ENCODE measurements at regions not wholly inside any gene's neighbourhood (a gene's known extent, or its start where the extent isn't known, plus 50 kb on each side); places are given as distances from the start of the nearest gene placed in this dataset.

GRCh38 chr9:129458155-129458661 lies 162.7 kb downstream of the C9orf50 start:
- Histone ChIP-seq H3K9me3 (ENCODE audit: control insufficient read depth, low read length) (no peaks in the 10 kb centered on the region), H3K4me1 (ENCODE audit: control insufficient read depth, insufficient read depth, low read depth, low read length) (peaks cover 35% of the 10 kb centered on the region), H3K27ac (ENCODE audit: low read length, poor library complexity, severe bottlenecking) (peak overlapping the region; percentile 0), H4K8ac (ENCODE audit: low read length) (peak overlapping the region; percentile 88), H3K14ac (ENCODE audit: low read length in 2 of 2) (no peak overlapping the region), H3K9ac (ENCODE audit: low read length) (peak overlapping the region; percentile 61), H2BK15ac (ENCODE audit: low read depth, poor library complexity, severe bottlenecking) (no peak overlapping the region), H3K4me3 (ENCODE audit: insufficient read depth in 1 of 2, low read depth in 1 of 2, low read length in 2 of 2) (no peak overlapping the region), H2AK5ac (ENCODE audit: low read length, severe bottlenecking) (no peak overlapping the region), H3K23ac (ENCODE audit: low read length in 2 of 2) (no peak overlapping the region), H3K18ac (ENCODE audit: low read depth in 1 of 2, low read length in 2 of 2) (peak overlapping the region; percentile 2 to 96), H2BK12ac (ENCODE audit: low read length in 2 of 2) (peak overlapping the region in 1 of 2 experiments; percentile 99), H2BK5ac (ENCODE audit: low read depth, low read length, poor library complexity, severe bottlenecking) (peak overlapping the region; percentile 20), H3K4me2 (ENCODE audit: low read length, poor library complexity, severe bottlenecking) (no peak overlapping the region), H3K36me3 (ENCODE audit: control insufficient read depth in 1 of 2, insufficient read depth in 2 of 2, low read depth in 1 of 2, low read length in 2 of 2) (no peaks in the 10 kb centered on the region), H3K4ac (ENCODE audit: low read depth in 1 of 2, low read length in 2 of 2) (peak overlapping the region in 1 of 2 experiments; percentile 69), H3K27me3 (ENCODE audit: control insufficient read depth in 1 of 2, insufficient read depth in 1 of 2, low read length in 2 of 2) (no peaks in the 10 kb centered on the region), H2AFZ (ENCODE audit: low read depth, low read length) (no peak overlapping the region), H4K91ac (ENCODE audit: low read length) (peak overlapping the region; percentile 96), H2BK120ac (ENCODE audit: low read depth, low read length) (peak overlapping the region; percentile 98), H3K79me1 (replicated peaks; ENCODE audit: low read length, poor library complexity, severe bottlenecking) (no peaks in the 10 kb centered on the region)
- DNase-seq, result peak; percentile 69
- WGBS, result 43% methylated on average over 13 of the region's 14 CpGs

- Histone ChIP-seq H3K23ac (ENCODE audit: low read length in 2 of 2) (no peak overlapping the region), H3K18ac (ENCODE audit: low read depth in 1 of 2, low read length in 2 of 2) (peak overlapping the region; percentile 11 to 65), H3K4me2 (ENCODE audit: low read length, poor library complexity, severe bottlenecking) (no peak overlapping the region), H3K79me1 (replicated peaks; ENCODE audit: low read length, poor library complexity, severe bottlenecking) (no peaks in the 10 kb centered on the region), H3K4me3 (ENCODE audit: insufficient read depth in 1 of 2, low read depth in 1 of 2, low read length in 2 of 2) (no peak overlapping the region), H2BK120ac (ENCODE audit: low read depth, low read length) (no peak overlapping the region), H2AK5ac (ENCODE audit: low read length, severe bottlenecking) (no peak overlapping the region), H4K91ac (ENCODE audit: low read length) (no peak overlapping the region), H3K27ac (ENCODE audit: low read length, poor library complexity, severe bottlenecking) (no peak overlapping the region), H3K14ac (ENCODE audit: low read length in 2 of 2) (no peak overlapping the region), H3K27me3 (ENCODE audit: control insufficient read depth in 1 of 2, insufficient read depth in 1 of 2, low read length in 2 of 2) (no peaks in the 10 kb centered on the region), H3K36me3 (ENCODE audit: control insufficient read depth in 1 of 2, insufficient read depth in 2 of 2, low read depth in 1 of 2, low read length in 2 of 2) (no peaks in the 10 kb centered on the region), H3K4ac (ENCODE audit: low read depth in 1 of 2, low read length in 2 of 2) (no peak overlapping the region), H3K4me1 (ENCODE audit: control insufficient read depth, insufficient read depth, low read depth, low read length) (peaks cover 35% of the 10 kb centered on the region), H2BK12ac (ENCODE audit: low read length in 2 of 2) (peak overlapping the region in 1 of 2 experiments; percentile 60), H3K9ac (ENCODE audit: low read length) (no peak overlapping the region), H2AFZ (ENCODE audit: low read depth, low read length) (no peak overlapping the region), H4K8ac (ENCODE audit: low read length) (no peak overlapping the region), H3K9me3 (ENCODE audit: control insufficient read depth, low read length) (no peaks in the 10 kb centered on the region), H2BK15ac (ENCODE audit: low read depth, poor library complexity, severe bottlenecking) (no peak overlapping the region), H2BK5ac (ENCODE audit: low read depth, low read length, poor library complexity, severe bottlenecking) (no peak overlapping the region)
- DNase-seq, result no peak
- 97% methylated on average over 5 of the region's 6 CpGs for WGBS
Observed at GRCh38 chr9:129457325-129457779, 163.5 kb downstream of the C9orf50 start.

- Histone ChIP-seq H3K23ac (ENCODE audit: low read length in 2 of 2) (no peak overlapping the region), H3K27me3 (ENCODE audit: control insufficient read depth in 1 of 2, insufficient read depth in 1 of 2, low read length in 2 of 2) (no peaks in the 10 kb centered on the region), H3K79me1 (replicated peaks; ENCODE audit: low read length, poor library complexity, severe bottlenecking) (no peaks in the 10 kb centered on the region), H2BK15ac (ENCODE audit: low read depth, poor library complexity, severe bottlenecking) (no peak overlapping the region), H2BK12ac (ENCODE audit: low read length in 2 of 2) (peak overlapping the region in 1 of 2 experiments; percentile 51), H2BK120ac (ENCODE audit: low read depth, low read length) (no peak overlapping the region), H2AK5ac (ENCODE audit: low read length, severe bottlenecking) (no peak overlapping the region), H3K18ac (ENCODE audit: low read depth in 1 of 2, low read length in 2 of 2) (no peak overlapping the region), H4K91ac (ENCODE audit: low read length) (no peak overlapping the region), H3K4ac (ENCODE audit: low read depth in 1 of 2, low read length in 2 of 2) (no peak overlapping the region), H3K9me3 (ENCODE audit: control insufficient read depth, low read length) (no peaks in the 10 kb centered on the region), H2AFZ (ENCODE audit: low read depth, low read length) (no peak overlapping the region), H3K9ac (ENCODE audit: low read length) (no peak overlapping the region), H3K4me1 (ENCODE audit: control insufficient read depth, insufficient read depth, low read depth, low read length) (peaks cover 35% of the 10 kb centered on the region), H3K4me3 (ENCODE audit: insufficient read depth in 1 of 2, low read depth in 1 of 2, low read length in 2 of 2) (no peak overlapping the region), H2BK5ac (ENCODE audit: low read depth, low read length, poor library complexity, severe bottlenecking) (no peak overlapping the region), H4K8ac (ENCODE audit: low read length) (no peak overlapping the region), H3K14ac (ENCODE audit: low read length in 2 of 2) (no peak overlapping the region), H3K27ac (ENCODE audit: low read length, poor library complexity, severe bottlenecking) (no peak overlapping the region), H3K36me3 (ENCODE audit: control insufficient read depth in 1 of 2, insufficient read depth in 2 of 2, low read depth in 1 of 2, low read length in 2 of 2) (no peaks in the 10 kb centered on the region), H3K4me2 (ENCODE audit: low read length, poor library complexity, severe bottlenecking) (no peak overlapping the region)
- DNase-seq, result no peak
- WGBS, result 90% methylated on average over 3 of the region's 3 CpGs
Observed at GRCh38 chr9:129456549-129457324, 164.2 kb downstream of the C9orf50 start.

- Histone ChIP-seq H2BK120ac (ENCODE audit: low read depth, low read length) (peak overlapping the region; percentile 71), H2BK12ac (ENCODE audit: low read length in 2 of 2) (peak overlapping the region; percentile 73 to 95), H3K9me3 (ENCODE audit: control insufficient read depth, low read length) (no peaks in the 10 kb centered on the region), H3K36me3 (ENCODE audit: control insufficient read depth in 1 of 2, insufficient read depth in 2 of 2, low read depth in 1 of 2, low read length in 2 of 2) (no peaks in the 10 kb centered on the region), H3K9ac (ENCODE audit: low read length) (no peak overlapping the region), H3K79me1 (replicated peaks; ENCODE audit: low read length, poor library complexity, severe bottlenecking) (no peaks in the 10 kb centered on the region), H3K4ac (ENCODE audit: low read depth in 1 of 2, low read length in 2 of 2) (peak overlapping the region in 1 of 2 experiments; percentile 17), H3K27ac (ENCODE audit: low read length, poor library complexity, severe bottlenecking) (no peak overlapping the region), H2AFZ (ENCODE audit: low read depth, low read length) (no peak overlapping the region), H4K91ac (ENCODE audit: low read length) (peak overlapping the region; percentile 43), H3K4me1 (ENCODE audit: control insufficient read depth, insufficient read depth, low read depth, low read length) (peaks cover 28% of the 10 kb centered on the region), H2BK15ac (ENCODE audit: low read depth, poor library complexity, severe bottlenecking) (no peak overlapping the region), H3K27me3 (ENCODE audit: control insufficient read depth in 1 of 2, insufficient read depth in 1 of 2, low read length in 2 of 2) (no peaks in the 10 kb centered on the region), H4K8ac (ENCODE audit: low read length) (peak overlapping the region; percentile 61), H2AK5ac (ENCODE audit: low read length, severe bottlenecking) (peak overlapping the region; percentile 2), H3K4me3 (ENCODE audit: insufficient read depth in 1 of 2, low read depth in 1 of 2, low read length in 2 of 2) (no peak overlapping the region), H2BK5ac (ENCODE audit: low read depth, low read length, poor library complexity, severe bottlenecking) (peak overlapping the region; percentile 9), H3K18ac (ENCODE audit: low read depth in 1 of 2, low read length in 2 of 2) (peak overlapping the region; percentile 22 to 66), H3K4me2 (ENCODE audit: low read length, poor library complexity, severe bottlenecking) (no peak overlapping the region), H3K23ac (ENCODE audit: low read length in 2 of 2) (no peak overlapping the region), H3K14ac (ENCODE audit: low read length in 2 of 2) (peak overlapping the region in 1 of 2 experiments; percentile 61)
- no peak for DNase-seq
- 45% methylated on average over 18 of the region's 20 CpGs for WGBS
Observed at GRCh38 chr9:129455151-129455995, 165.5 kb downstream of the C9orf50 start.

Measured in mesenchymal stem cell (in vitro differentiated cells and primary cell).